Activated T-helper 1 cell treated with anti-CD3 and anti-CD28 coated beads, Interleukin-12 subunit alpha, Interleukin-12 subunit beta, Interleukin-2, Interleukin-4 antibody, amounts not matched to agents 30 ng/mL and 10 ng/mL and 1 ng/mL, durations not matched to agents 14 hours and 24 hours and 36 hours (primary cell): ENCODE measurements at regions not wholly inside any gene's neighbourhood (a gene's known extent, or its start where the extent isn't known, plus 50 kb on each side); places are given as distances from the start of the nearest gene placed in this dataset.

Experiments
- DNase-seq: peaks from one replicate; pipeline ENCODE4 v3.0.0; 2021; ENCODE audit warnings: low spot score
- H3K27ac Mint-ChIP-seq: one replicate; pipeline ENCODE4 v1.8.0; 2021; ENCODE audit warnings: mild to moderate bottlenecking, mixed read lengths
- H3K27me3 Mint-ChIP-seq: one replicate; pipeline ENCODE4 v1.8.0; 2022; ENCODE audit warnings: mild to moderate bottlenecking, moderate library complexity, mixed read lengths; ENCODE audit not compliant: insufficient read depth
- H3K36me3 Mint-ChIP-seq: one replicate; pipeline ENCODE4 v1.8.0; 2021; ENCODE audit warnings: low read depth, mixed read lengths
- H3K4me1 Mint-ChIP-seq: one replicate; pipeline ENCODE4 v1.8.0; 2021; ENCODE audit warnings: low read depth, mixed read lengths
- H3K4me3 Mint-ChIP-seq: one replicate; pipeline ENCODE4 v1.8.0; 2021; ENCODE audit warnings: mild to moderate bottlenecking, moderate library complexity, mixed read lengths
- H3K9me3 Mint-ChIP-seq: one replicate; pipeline ENCODE4 v1.8.0; 2021; ENCODE audit warnings: mixed read lengths
- intact Hi-C: fragments of 100-400 bp; cut with micrococcal nuclease; formaldehyde crosslinking; loops from one replicate; pipeline ENCODE4 v1.15.1; 2024

GRCh38 chr2:3079959-3080948 is 297.4 kb downstream of the EIPR1 start:
- Mint-ChIP-seq H3K27ac (no peak overlapping the region), H3K9me3 (no peaks in the 10 kb centered on the region), H3K4me3 (no peak overlapping the region), H3K36me3 (no peaks in the 10 kb centered on the region), H3K4me1 (no peaks in the 10 kb centered on the region), H3K27me3 (peaks cover under 1% of the 10 kb centered on the region)
- intact Hi-C loops, result no loop called here
- no peak for DNase-seq

GRCh38 chr2:3079466-3079865 is 298.2 kb downstream of the EIPR1 start:
- Mint-ChIP-seq H3K36me3 (no peaks in the 10 kb centered on the region), H3K4me1 (no peaks in the 10 kb centered on the region), H3K9me3 (no peaks in the 10 kb centered on the region), H3K27ac (no peak overlapping the region), H3K4me3 (no peak overlapping the region), H3K27me3 (no peaks in the 10 kb centered on the region)
- no peak for DNase-seq
- intact Hi-C loops, result no loop called here

DNA sequence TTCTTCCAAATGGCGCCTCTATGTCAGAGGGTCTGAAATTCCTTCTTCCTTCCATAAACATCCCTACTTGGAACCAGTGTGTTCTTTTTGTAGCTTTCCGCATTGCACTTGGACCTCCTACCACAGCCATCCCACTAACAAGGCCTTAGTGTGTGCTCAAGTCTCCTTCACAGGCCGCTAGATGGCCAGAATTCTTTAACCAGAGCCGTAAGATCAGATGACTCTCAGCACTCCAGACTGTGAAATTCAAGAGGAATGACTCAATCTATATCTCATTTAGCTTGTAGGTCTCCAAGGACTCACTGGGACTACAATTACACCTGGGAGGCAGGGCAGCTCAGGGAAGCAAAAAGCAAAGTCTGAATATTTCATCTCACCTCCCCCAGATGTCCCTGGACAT is 298.9 kb downstream of the EIPR1 start:
- H3K27ac Mint-ChIP-seq, result no peak overlapping the region
- intact Hi-C loops, result no loop called here
- H3K4me1 Mint-ChIP-seq, result no peaks in the 10 kb centered on the region
- H3K27me3 Mint-ChIP-seq, result no peaks in the 10 kb centered on the region
- DNase-seq, result no peak
- H3K4me3 Mint-ChIP-seq, result no peak overlapping the region
- H3K36me3 Mint-ChIP-seq, result no peaks in the 10 kb centered on the region
- no peaks in the 10 kb centered on the region for H3K9me3 Mint-ChIP-seq

DNA sequence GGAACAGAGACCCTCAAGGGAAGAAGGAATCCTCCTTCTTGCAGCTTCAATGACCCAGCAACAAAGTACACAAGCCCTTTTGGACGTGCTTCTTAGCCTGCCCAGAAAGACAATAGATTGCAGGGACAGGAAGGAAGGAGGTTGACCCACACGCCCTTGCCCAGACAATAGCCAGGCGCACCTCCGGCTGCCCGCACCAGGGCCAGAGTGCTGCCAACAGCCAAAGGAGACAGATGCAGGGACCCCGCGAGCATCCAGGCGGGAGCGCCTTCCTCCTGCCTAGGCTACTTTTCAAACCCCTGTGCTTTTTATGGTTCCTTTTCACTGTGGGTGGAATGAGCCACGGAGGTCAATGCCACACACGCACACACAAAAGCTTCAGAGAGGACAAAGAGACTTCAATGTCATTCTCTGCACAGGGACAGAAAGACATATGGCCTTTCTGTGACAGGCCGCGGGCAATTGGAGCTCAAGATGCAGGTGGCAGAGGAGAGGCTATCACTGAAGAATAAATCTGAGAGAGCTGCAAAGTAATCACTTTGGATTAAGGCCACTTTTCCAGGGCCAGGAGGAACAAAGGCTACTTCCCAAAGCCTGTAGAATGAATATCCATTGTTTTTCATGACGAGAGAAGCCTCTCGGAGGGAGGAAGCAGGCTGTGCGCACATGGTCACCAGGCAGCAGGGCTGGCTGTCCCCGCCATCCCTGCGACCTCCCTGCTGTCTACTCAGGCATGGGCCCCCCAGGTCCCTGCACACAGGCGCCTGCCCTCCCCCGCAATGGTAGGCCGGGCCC is 300.6 kb downstream of the EIPR1 start:
- no peaks in the 10 kb centered on the region for H3K36me3 Mint-ChIP-seq
- H3K9me3 Mint-ChIP-seq, result no peaks in the 10 kb centered on the region
- H3K27ac Mint-ChIP-seq, result no peak overlapping the region
- intact Hi-C loops, result no loop called here
- no peak for DNase-seq
- H3K27me3 Mint-ChIP-seq, result no peaks in the 10 kb centered on the region
- H3K4me1 Mint-ChIP-seq, result no peaks in the 10 kb centered on the region
- H3K4me3 Mint-ChIP-seq, result no peak overlapping the region

- Mint-ChIP-seq H3K27me3 (peaks cover 6% of the 10 kb centered on the region), H3K27ac (no peak overlapping the region), H3K36me3 (no peaks in the 10 kb centered on the region), H3K9me3 (no peaks in the 10 kb centered on the region), H3K4me3 (no peak overlapping the region), H3K4me1 (no peaks in the 10 kb centered on the region)
- intact Hi-C loops, result no loop called here
- no peak for DNase-seq
Observed at GRCh38 chr2:3075991-3076340, 301.7 kb downstream of the EIPR1 start.

- Mint-ChIP-seq H3K9me3 (no peaks in the 10 kb centered on the region), H3K4me3 (no peak overlapping the region), H3K4me1 (no peaks in the 10 kb centered on the region), H3K27ac (no peak overlapping the region), H3K27me3 (peaks cover 6% of the 10 kb centered on the region), H3K36me3 (no peaks in the 10 kb centered on the region)
- no peak for DNase-seq
- intact Hi-C loops, result no loop called here
Observed at GRCh38 chr2:3075316-3075990, 302.2 kb downstream of the EIPR1 start.

DNA sequence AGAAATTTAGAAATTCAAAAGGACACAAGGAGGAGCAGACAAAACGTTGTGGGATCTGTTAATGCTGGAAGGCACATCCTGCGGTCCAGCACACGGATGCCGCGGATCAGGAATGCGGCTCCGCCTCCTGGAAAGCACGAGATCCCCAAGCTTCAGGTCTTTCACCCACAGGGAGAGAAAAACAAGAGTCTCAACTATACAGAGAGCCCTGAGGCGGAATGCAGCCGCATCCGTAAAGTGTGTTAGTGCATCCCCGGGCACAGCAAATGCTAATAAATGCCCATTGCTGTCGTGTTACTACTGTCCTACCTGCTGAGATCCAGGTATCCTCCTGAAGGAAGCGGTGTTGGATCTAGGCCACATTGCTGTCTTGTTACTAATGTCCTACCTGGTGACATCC is 303.9 kb downstream of the EIPR1 start:
- H3K4me3 Mint-ChIP-seq, result no peak overlapping the region

DNA sequence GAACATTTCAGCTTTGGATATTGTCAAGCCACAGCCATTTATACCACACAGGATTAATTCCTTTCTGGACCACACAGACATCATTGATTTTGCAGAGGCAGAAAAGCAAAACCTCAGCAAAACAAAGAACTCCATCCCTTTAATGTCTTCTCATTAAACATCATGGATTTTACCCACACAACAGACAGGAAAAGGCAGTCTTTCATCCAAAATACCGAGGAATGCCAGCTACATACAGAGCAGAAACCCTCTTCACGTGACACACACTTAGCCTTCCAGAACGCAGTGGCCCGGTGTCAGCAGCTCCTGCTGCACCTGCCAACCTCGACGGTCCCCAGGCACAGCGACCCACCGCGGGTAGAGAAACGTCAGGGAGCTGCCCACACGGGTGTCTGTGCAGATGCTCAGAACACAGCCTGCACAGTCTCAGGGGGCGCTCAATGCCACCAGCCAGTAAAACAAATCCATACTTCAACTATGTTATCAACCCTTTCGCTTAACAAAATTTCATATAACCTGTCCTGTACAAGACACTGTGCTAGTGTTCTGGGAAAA is 304.5 kb downstream of the EIPR1 start:
- no peak for DNase-seq
- H3K4me1 Mint-ChIP-seq, result no peaks in the 10 kb centered on the region
- no peaks in the 10 kb centered on the region for H3K9me3 Mint-ChIP-seq
- no peak overlapping the region for H3K4me3 Mint-ChIP-seq
- peaks cover 6% of the 10 kb centered on the region for H3K27me3 Mint-ChIP-seq
- intact Hi-C loops, result no loop called here
- H3K27ac Mint-ChIP-seq, result no peak overlapping the region
- no peaks in the 10 kb centered on the region for H3K36me3 Mint-ChIP-seq

More for the DNA sequence above, 303.9 kb downstream of the EIPR1 start:
- H3K27me3 Mint-ChIP-seq, result peaks cover 6% of the 10 kb centered on the region
- H3K36me3 Mint-ChIP-seq, result no peaks in the 10 kb centered on the region
- no peaks in the 10 kb centered on the region for H3K4me1 Mint-ChIP-seq
- DNase-seq, result no peak
- no peak overlapping the region for H3K27ac Mint-ChIP-seq
- no peaks in the 10 kb centered on the region for H3K9me3 Mint-ChIP-seq
- intact Hi-C loops, result no loop called here

- Mint-ChIP-seq H3K9me3 (no peaks in the 10 kb centered on the region), H3K27ac (no peak overlapping the region)
Observed at GRCh38 chr2:3071685-3072263, 305.8 kb downstream of the EIPR1 start.

DNA sequence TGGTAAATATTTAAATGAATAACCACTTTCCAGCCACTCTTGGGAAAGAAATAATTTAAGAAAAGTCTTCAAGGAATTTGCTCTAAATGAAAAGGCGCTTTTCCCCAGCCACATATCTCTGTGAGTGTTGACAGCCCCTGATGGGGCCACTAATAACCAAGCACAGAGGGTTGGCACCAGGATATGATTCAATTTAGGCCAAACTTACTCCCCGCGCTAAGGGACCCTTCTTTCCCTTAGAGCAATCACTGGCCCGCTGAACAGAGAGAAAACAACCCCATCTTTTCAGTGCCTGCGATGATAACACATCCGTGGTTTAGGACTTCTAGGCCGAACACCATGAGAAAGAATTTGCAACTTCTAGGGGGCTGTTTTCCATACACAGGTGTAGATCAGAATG is 310.8 kb downstream of the EIPR1 start:
- Mint-ChIP-seq H3K4me3 (no peak overlapping the region), H3K27me3 (peaks cover 4% of the 10 kb centered on the region), H3K4me1 (no peaks in the 10 kb centered on the region), H3K36me3 (no peaks in the 10 kb centered on the region), H3K27ac (no peak overlapping the region), H3K9me3 (no peaks in the 10 kb centered on the region)
- intact Hi-C loops, result no loop called here
- no peak for DNase-seq

More at GRCh38 chr2:3071685-3072263, 305.8 kb downstream of the EIPR1 start:
- Mint-ChIP-seq H3K4me1 (no peaks in the 10 kb centered on the region), H3K27me3 (peaks cover 6% of the 10 kb centered on the region), H3K36me3 (no peaks in the 10 kb centered on the region), H3K4me3 (no peak overlapping the region)
- intact Hi-C loops, result no loop called here
- no peak for DNase-seq

DNA sequence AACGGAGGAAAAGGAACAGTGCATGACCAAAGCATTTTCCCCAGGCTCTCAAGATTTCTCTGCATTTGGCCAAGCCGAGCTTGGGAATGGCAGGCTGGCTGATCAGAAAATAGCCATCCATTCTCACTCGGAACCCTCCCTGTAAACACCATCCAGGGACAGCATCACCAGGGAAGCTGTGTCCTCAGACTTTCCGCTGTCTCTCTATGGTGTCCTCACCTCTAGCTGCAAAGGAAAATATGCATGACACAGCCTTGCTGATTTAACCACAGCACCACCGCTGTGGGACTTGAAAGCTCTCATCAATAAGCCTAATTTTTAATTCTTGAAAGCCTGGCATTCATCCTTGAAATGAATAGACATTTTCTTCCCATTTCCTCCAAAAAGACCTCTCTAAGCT is 311.7 kb downstream of the EIPR1 start:
- H3K9me3 Mint-ChIP-seq, result no peaks in the 10 kb centered on the region
- no peaks in the 10 kb centered on the region for H3K27me3 Mint-ChIP-seq
- no peaks in the 10 kb centered on the region for H3K4me1 Mint-ChIP-seq
- no peak for DNase-seq
- intact Hi-C loops, result no loop called here
- H3K27ac Mint-ChIP-seq, result no peak overlapping the region
- no peaks in the 10 kb centered on the region for H3K36me3 Mint-ChIP-seq
- no peak overlapping the region for H3K4me3 Mint-ChIP-seq

- Mint-ChIP-seq H3K27ac (no peak overlapping the region), H3K36me3 (no peaks in the 10 kb centered on the region), H3K4me3 (no peak overlapping the region), H3K9me3 (peaks cover 5% of the 10 kb centered on the region), H3K4me1 (no peaks in the 10 kb centered on the region), H3K27me3 (peaks cover 1% of the 10 kb centered on the region)
- intact Hi-C loops, result no loop called here
- DNase-seq, result no peak
Observed at GRCh38 chr2:3062476-3063260, 314.9 kb downstream of the EIPR1 start.
